GM12878 (cell line): ENCODE measurements at regions not wholly inside any gene's neighbourhood (a gene's known extent, or its start where the extent isn't known, plus 50 kb on each side); places are given as distances from the start of the nearest gene placed in this dataset.

Source experiments
- ATF7 ChIP-seq: fragments of 450-650 bp; IDR thresholded peaks from 2 replicates; pipeline ENCODE4 v1.6.1; 2016; ENCODE audit warnings: low read depth, mild to moderate bottlenecking
- BCL11A ChIP-seq: IDR thresholded peaks from 2 replicates; pipeline ENCODE4 v1.6.1; 2011; ENCODE audit warnings: low read depth, low read length
- BMI1 ChIP-seq: fragments of 450-650 bp; IDR thresholded peaks from 2 replicates; pipeline ENCODE4 v1.6.1; 2016; ENCODE audit warnings: mild to moderate bottlenecking, moderate library complexity, borderline replicate concordance
- BRCA1 ChIP-seq: IDR thresholded peaks from 2 replicates; pipeline ENCODE4 v1.6.1; 2011; ENCODE audit warnings: low read depth, low read length, improper control_type of control experiment
- CBFB ChIP-seq: IDR thresholded peaks from 2 replicates; pipeline ENCODE4 v1.6.1; 2016; ENCODE audit warnings: antibody characterized with exemption, low read depth
- CHD1 ChIP-seq: IDR thresholded peaks from 2 replicates; pipeline ENCODE4 v1.6.1; 2012; ENCODE audit warnings: low read depth, low read length, improper control_type of control experiment
- DPF2 ChIP-seq: fragments of 450-650 bp; IDR thresholded peaks from 2 replicates; pipeline ENCODE4 v1.6.1; 2017; ENCODE audit warnings: mild to moderate bottlenecking
- FOXM1 ChIP-seq: IDR thresholded peaks from 2 replicates; pipeline ENCODE4 v1.6.1; 2012; ENCODE audit warnings: low read depth, mild to moderate bottlenecking, inconsistent platforms, low read length, moderate library complexity
- IRF4 ChIP-seq: IDR thresholded peaks from 2 replicates; pipeline ENCODE4 v1.6.1; 2011; ENCODE audit warnings: low read depth, low read length
- KDM1A ChIP-seq: fragments of 200-600 bp; sonication (generic); IDR thresholded peaks from 2 replicates; pipeline ENCODE4 v1.6.1; 2016; ENCODE audit warnings: borderline replicate concordance
- MXI1 ChIP-seq: fragments of 150-350 bp; IDR thresholded peaks from 2 replicates; pipeline ENCODE4 v1.6.1; 2011; ENCODE audit warnings: low read depth, mild to moderate bottlenecking, inconsistent platforms, low read length, improper control_type of control experiment
- NFYA ChIP-seq: IDR thresholded peaks from 2 replicates; pipeline ENCODE4 v1.6.1; 2011; ENCODE audit warnings: low read depth, mild to moderate bottlenecking, low read length, improper control_type of control experiment, borderline replicate concordance
- RAD21 ChIP-seq: IDR thresholded peaks from 2 replicates; pipeline ENCODE4 v1.6.1; 2011; ENCODE audit warnings: mild to moderate bottlenecking, low read depth, low read length, moderate library complexity; ENCODE audit not compliant: insufficient read depth
- REST ChIP-seq: IDR thresholded peaks from 2 replicates; pipeline ENCODE4 v1.6.1; 2012; ENCODE audit warnings: mild to moderate bottlenecking, low read depth, low read length
- RUNX3 ChIP-seq: IDR thresholded peaks from 2 replicates; pipeline ENCODE4 v1.6.1; 2012; ENCODE audit warnings: low read length, inconsistent platforms
- SREBF2 ChIP-seq: IDR thresholded peaks from 2 replicates; pipeline ENCODE4 v1.6.1; 2012; ENCODE audit warnings: mild to moderate bottlenecking, low read length
- WRNIP1 ChIP-seq: IDR thresholded peaks from 2 replicates; pipeline ENCODE4 v1.6.1; 2011; ENCODE audit warnings: low read depth, low read length, improper control_type of control experiment, borderline replicate concordance
- ZBTB33 ChIP-seq: fragments of 450-650 bp; IDR thresholded peaks from 2 replicates; pipeline ENCODE4 v1.6.1; 2017; ENCODE audit warnings: mild to moderate bottlenecking
- ZBTB4 ChIP-seq: fragments of 450-650 bp; formaldehyde crosslinking; IDR thresholded peaks from 2 replicates; pipeline ENCODE4 v1.4.0; 2022; ENCODE audit warnings: mild to moderate bottlenecking, moderate library complexity
- ZNF24 ChIP-seq: fragments of 450-650 bp; IDR thresholded peaks from 2 replicates; pipeline ENCODE4 v1.6.1; 2017; ENCODE audit warnings: antibody characterized with exemption, mild to moderate bottlenecking
- ZNF687 ChIP-seq: fragments of 450-650 bp; IDR thresholded peaks from 2 replicates; pipeline ENCODE4 v1.6.1; 2017; ENCODE audit warnings: mild to moderate bottlenecking, moderate library complexity

GRCh38 chr4:37765741-37766140, 60.7 kb upstream of the PGM2 start (continued):
- TF ChIP-seq ZNF24 (no peak), RUNX3 (peak; percentile 91), NFYA (no peak), ZBTB4 (CRISPR knock-in tag) (no peak), ZNF687 (no peak), ATF7 (peak; percentile 51), REST (no peak), CHD1 (no peak), MXI1 (no peak), KDM1A (no peak), BMI1 (no peak), BCL11A (peak; percentile 54; the same call in 1 of the 2 replicates), CBFB (no peak), RAD21 (no peak), IRF4 (no peak), FOXM1 (peak; percentile 49; the same call in 1 of the 2 replicates), WRNIP1 (no peak), SREBF2 (no peak), BRCA1 (no peak), DPF2 (no peak), ZBTB33 (no peak)
